ENCODE measurements at regions not wholly inside any gene's neighbourhood (a gene's known extent, or its start where the extent isn't known, plus 50 kb on each side); places are given as distances from the start of the nearest gene placed in this dataset.
"Not testable (repeated sequence)": the region's sequence is repeated elsewhere in the genome, so short reads cannot be mapped to it uniquely, and the experiment has no call there.

- H3K27me3 ChIP-seq (ENCODE audit: control insufficient read depth, insufficient read depth, low read length) = no peaks in the 10 kb centered on the region
- DNase-seq (ENCODE audit: low read depth) = no peak
Measured at GRCh38 chr10:130936851-130937250, 374.7 kb downstream of the TCERG1L start.

GRCh38 chr10:130938051-130938450 lies 373.5 kb downstream of the TCERG1L start:
- DNase-seq (ENCODE audit: low read depth) = no peak

More at GRCh38 chr10:130936851-130937250, 374.7 kb downstream of the TCERG1L start:
- H3K4me3 ChIP-seq (ENCODE audit: low read depth, low read length) = no peak overlapping the region
- H3K36me3 ChIP-seq (ENCODE audit: control insufficient read depth, insufficient read depth, low read length) = no peaks in the 10 kb centered on the region
- FAIRE-seq = no peak
- no peak for TF ChIP-seq CTCF (IDR thresholded peaks at IDR 0.05; ENCODE audit: insufficient read depth, low read length, severe bottlenecking)

GRCh38 chr10:130938891-130939290 lies 372.6 kb downstream of the TCERG1L start:
- not testable (repeated sequence) for H3K36me3 ChIP-seq (ENCODE audit: control insufficient read depth, insufficient read depth, low read length); DNase-seq (ENCODE audit: low read depth); H3K4me3 ChIP-seq (ENCODE audit: low read depth, low read length); FAIRE-seq; H3K27me3 ChIP-seq (ENCODE audit: control insufficient read depth, insufficient read depth, low read length)

More at GRCh38 chr10:130938051-130938450, 373.5 kb downstream of the TCERG1L start:
- no peaks in the 10 kb centered on the region for H3K36me3 ChIP-seq (ENCODE audit: control insufficient read depth, insufficient read depth, low read length)
- no peaks in the 10 kb centered on the region for H3K27me3 ChIP-seq (ENCODE audit: control insufficient read depth, insufficient read depth, low read length)
- FAIRE-seq = no peak
- H3K4me3 ChIP-seq (ENCODE audit: low read depth, low read length) = no peak overlapping the region
- no peak for TF ChIP-seq CTCF (IDR thresholded peaks at IDR 0.05; ENCODE audit: insufficient read depth, low read length, severe bottlenecking)

- H3K4me3 ChIP-seq (ENCODE audit: low read depth, low read length) = no peak overlapping the region
- no peak for FAIRE-seq
- H3K36me3 ChIP-seq (ENCODE audit: control insufficient read depth, insufficient read depth, low read length) = no peaks in the 10 kb centered on the region
- DNase-seq (ENCODE audit: low read depth) = no peak
- no peaks in the 10 kb centered on the region for H3K27me3 ChIP-seq (ENCODE audit: control insufficient read depth, insufficient read depth, low read length)
- no peak for TF ChIP-seq CTCF (IDR thresholded peaks at IDR 0.05; ENCODE audit: insufficient read depth, low read length, severe bottlenecking)
Measured at GRCh38 chr10:130941886-130942285, 369.6 kb downstream of the TCERG1L start.

- FAIRE-seq (no peak), DNase-seq (ENCODE audit: low read depth) (no peak)
- H3K4me3 ChIP-seq (ENCODE audit: low read depth, low read length) = no peak overlapping the region
- no peaks in the 10 kb centered on the region for H3K27me3 ChIP-seq (ENCODE audit: control insufficient read depth, insufficient read depth, low read length)
- TF ChIP-seq CTCF (IDR thresholded peaks at IDR 0.05; ENCODE audit: insufficient read depth, low read length, severe bottlenecking) = no peak
- no peaks in the 10 kb centered on the region for H3K36me3 ChIP-seq (ENCODE audit: control insufficient read depth, insufficient read depth, low read length)
Measured at GRCh38 chr10:130952086-130952485, 359.4 kb downstream of the TCERG1L start.

GRCh38 chr10:130954326-130954905 lies 357.1 kb downstream of the TCERG1L start:
- Histone ChIP-seq H3K4me3 (ENCODE audit: low read depth, low read length) (no peak overlapping the region), H3K36me3 (ENCODE audit: control insufficient read depth, insufficient read depth, low read length) (no peaks in the 10 kb centered on the region), H3K27me3 (ENCODE audit: control insufficient read depth, insufficient read depth, low read length) (no peaks in the 10 kb centered on the region)
- DNase-seq (ENCODE audit: low read depth) = no peak
- no peak for FAIRE-seq
- TF ChIP-seq CTCF (IDR thresholded peaks at IDR 0.05; ENCODE audit: insufficient read depth, low read length, severe bottlenecking) = no peak

Measured in bronchial epithelial cell (primary cell).